IPS-20b (cell line): ENCODE measurements at regions not wholly inside any gene's neighbourhood (a gene's known extent, or its start where the extent isn't known, plus 50 kb on each side); places are given as distances from the start of the nearest gene placed in this dataset.

Experiments used
- H3K27ac ChIP-seq: one replicate; pipeline ENCODE4 v1.5.1; 2013; ENCODE audit warnings: low read length
- H3K27me3 ChIP-seq: 2 replicates; pipeline ENCODE4 v1.6.1; 2013; ENCODE audit warnings: mild to moderate bottlenecking, low read length, inconsistent platforms; ENCODE audit not compliant: insufficient read depth
- H3K36me3 ChIP-seq: 2 replicates; pipeline ENCODE4 v1.6.1; 2013; ENCODE audit warnings: low read depth, mild to moderate bottlenecking, inconsistent platforms, low read length, moderate library complexity; ENCODE audit not compliant: insufficient read depth
- H3K4me1 ChIP-seq: 2 replicates; pipeline ENCODE4 v1.6.1; 2013; ENCODE audit warnings: mild to moderate bottlenecking, control low read depth, inconsistent platforms, low read length, moderate library complexity; ENCODE audit not compliant: insufficient read depth
- H3K4me3 ChIP-seq: 2 replicates; pipeline ENCODE4 v1.5.1; 2013; ENCODE audit warnings: mild to moderate bottlenecking, low read length, inconsistent platforms
- H3K9ac ChIP-seq: 2 replicates; pipeline ENCODE4 v1.6.1; 2013; ENCODE audit warnings: low read depth, mild to moderate bottlenecking, inconsistent platforms, low read length, moderate library complexity
- H3K9me3 ChIP-seq: 2 replicates; pipeline ENCODE4 v1.6.1; 2013; ENCODE audit warnings: mild to moderate bottlenecking, low read depth, low read length, inconsistent platforms; ENCODE audit not compliant: insufficient read depth

DNA sequence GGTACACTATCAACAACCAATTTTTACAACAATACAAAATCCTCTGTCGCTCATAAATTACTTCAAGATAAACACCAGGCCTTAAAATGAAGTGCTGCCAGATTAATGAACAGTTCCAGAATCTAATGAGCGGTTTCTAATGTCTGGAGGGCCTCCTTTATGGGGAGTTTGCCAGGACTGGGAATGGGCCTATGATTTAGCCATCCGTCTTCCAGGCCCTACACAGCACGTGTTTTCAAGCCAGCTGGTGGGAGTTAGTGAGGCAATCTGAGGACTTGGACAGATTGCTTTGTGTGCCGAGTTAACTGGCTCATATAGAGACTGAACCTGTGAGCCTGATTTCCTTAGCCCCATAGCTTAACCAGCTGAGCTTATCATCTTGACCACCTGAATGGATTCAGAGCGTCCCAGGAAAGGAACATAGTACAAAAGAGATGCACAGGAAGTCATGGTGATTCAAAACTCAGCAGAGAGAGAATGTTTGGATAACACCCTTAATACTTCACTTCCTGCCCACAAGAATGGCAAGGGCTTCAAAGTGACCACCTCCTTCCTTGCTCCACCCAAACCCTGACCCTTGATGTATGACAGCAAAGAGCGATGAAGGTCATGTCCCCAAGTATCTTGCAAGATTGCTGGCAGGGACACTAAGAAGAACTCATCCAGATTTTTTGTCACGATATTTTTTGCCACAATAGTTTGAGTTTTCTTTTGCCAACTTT lies 143.5 kb downstream of the SLC30A10 start:
- no peaks in the 10 kb centered on the region for H3K4me1 ChIP-seq
- no peaks in the 10 kb centered on the region for H3K9me3 ChIP-seq
- no peak overlapping the region for H3K4me3 ChIP-seq
- H3K27ac ChIP-seq: no peak overlapping the region
- H3K36me3 ChIP-seq: no peaks in the 10 kb centered on the region
- H3K9ac ChIP-seq: no peak overlapping the region
- H3K27me3 ChIP-seq: no peaks in the 10 kb centered on the region

DNA sequence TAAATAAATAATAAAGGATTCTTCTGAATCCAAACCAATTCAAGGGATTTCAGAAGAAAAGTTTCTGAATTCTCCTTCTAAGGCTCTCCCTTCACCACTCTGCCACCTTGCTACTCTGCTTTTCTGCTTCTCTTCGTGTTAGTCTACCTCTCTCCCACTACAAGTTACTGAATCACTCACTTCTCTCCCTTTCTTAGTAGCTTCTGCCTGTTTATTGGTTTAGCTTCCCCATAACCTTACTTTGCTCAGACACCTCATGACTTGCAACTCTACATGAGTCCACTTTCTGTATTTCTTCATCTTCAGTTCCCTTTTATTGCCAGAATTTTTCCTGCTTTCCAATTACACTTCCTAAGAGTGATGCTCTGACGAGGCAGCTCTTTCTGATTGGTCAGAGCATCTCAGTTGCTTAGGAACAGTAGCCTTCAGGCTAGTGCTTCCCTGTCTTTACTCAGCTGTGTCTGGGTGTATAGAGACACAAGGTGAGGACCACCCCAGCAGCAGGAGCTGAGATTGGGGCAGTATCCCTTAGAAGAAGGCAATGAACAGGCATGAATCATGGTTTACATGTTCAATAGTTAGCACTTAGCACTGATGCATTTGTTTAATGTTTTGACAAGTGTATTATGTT lies 144.6 kb downstream of the SLC30A10 start:
- Histone ChIP-seq H3K4me1 (no peaks in the 10 kb centered on the region), H3K9me3 (no peaks in the 10 kb centered on the region), H3K27me3 (no peaks in the 10 kb centered on the region), H3K9ac (no peak overlapping the region), H3K4me3 (no peak overlapping the region), H3K27ac (no peak overlapping the region), H3K36me3 (no peaks in the 10 kb centered on the region)

DNA sequence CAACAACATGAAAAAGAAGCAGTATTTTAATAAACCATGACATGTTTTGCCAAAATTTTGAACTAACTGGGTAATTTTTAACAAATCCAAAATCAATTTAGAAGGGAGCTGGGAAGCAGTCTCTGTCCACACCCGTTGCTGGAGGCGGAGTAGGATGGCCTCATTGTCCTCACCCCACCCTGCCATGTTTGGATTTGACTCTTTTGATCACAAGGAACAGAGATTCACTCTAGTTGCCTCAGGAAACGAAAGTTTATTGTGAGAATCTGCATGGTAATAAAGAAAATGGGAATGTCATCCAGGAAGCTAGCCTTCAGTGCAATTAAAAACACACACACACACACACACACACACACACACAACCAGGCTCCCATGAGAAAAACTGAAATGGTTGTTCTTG lies 145.4 kb downstream of the SLC30A10 start:
- Histone ChIP-seq H3K4me1 (no peaks in the 10 kb centered on the region), H3K36me3 (no peaks in the 10 kb centered on the region), H3K9ac (no peak overlapping the region), H3K9me3 (no peaks in the 10 kb centered on the region), H3K27ac (no peak overlapping the region), H3K27me3 (no peaks in the 10 kb centered on the region), H3K4me3 (no peak overlapping the region)

DNA sequence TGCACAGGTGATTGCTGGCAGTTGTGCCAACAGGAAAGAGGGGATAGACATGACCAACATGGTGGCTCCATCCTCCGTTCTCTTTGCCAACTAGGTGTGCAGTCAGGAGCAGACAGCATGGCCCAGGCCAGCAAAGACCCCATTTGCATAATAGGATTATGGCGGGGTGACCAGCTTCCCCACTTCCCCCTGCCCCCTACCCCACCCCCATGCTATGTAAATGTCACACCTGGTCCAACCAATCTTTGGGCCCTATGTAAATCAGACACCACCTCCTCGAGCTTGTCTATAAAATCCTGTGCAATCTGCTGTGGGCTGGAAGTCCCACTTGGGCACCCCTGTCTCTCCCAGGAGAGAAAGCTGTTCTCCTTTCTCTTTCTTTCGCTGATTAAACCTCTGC lies 146.0 kb downstream of the SLC30A10 start:
- no peaks in the 10 kb centered on the region for H3K36me3 ChIP-seq
- no peak overlapping the region for H3K4me3 ChIP-seq
- H3K9ac ChIP-seq: no peak overlapping the region
- H3K4me1 ChIP-seq: no peaks in the 10 kb centered on the region
- no peak overlapping the region for H3K27ac ChIP-seq
- no peaks in the 10 kb centered on the region for H3K9me3 ChIP-seq
- no peaks in the 10 kb centered on the region for H3K27me3 ChIP-seq

DNA sequence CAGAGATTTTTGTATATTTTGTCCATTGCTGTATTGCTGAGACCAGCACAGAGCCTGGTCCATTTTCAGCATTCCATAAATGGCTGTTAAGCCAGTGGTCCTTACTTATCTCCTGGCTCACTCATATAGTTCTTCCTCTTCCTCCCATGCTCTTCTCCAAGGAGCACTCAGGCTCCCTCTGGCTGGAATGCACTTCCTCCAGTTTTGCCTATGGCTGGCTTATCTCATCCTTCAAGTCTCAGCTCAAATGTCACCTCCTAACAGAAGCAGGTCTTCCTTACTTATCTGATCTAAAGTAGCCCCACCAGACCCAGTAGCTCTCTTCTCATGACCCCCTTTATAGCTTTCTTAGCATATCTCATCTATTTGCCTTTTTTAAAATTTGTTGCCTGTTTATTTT lies 146.9 kb downstream of the SLC30A10 start:
- Histone ChIP-seq H3K9ac (no peak overlapping the region), H3K36me3 (no peaks in the 10 kb centered on the region), H3K4me3 (no peak overlapping the region), H3K27me3 (no peaks in the 10 kb centered on the region), H3K4me1 (no peaks in the 10 kb centered on the region), H3K9me3 (no peaks in the 10 kb centered on the region), H3K27ac (no peak overlapping the region)

DNA sequence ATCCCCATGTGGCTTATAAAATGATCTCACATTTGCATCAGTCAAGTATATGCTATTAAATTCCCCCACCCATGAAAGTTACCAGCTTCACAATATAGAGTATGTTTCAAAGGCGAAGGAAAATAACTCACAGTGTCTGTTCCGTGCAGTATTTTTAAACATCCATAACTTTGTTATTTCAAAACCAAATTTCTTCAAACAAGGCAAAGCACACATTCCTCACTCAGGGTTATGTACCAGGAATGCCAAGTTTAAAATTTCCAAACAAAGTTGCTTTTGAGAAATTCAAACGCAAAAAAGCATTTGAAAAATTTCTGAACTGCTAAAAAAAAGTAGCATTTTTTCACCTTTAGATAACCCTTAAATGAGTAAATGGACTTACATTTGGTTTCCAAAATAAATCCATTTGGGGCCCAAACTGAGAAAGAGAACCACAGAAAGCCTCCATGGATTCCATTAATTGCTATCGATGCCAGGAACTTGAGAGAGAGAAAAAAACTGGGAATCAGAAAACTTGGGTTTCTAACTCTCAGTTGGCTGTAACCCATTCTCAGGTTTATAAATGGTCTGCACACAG lies 149.5 kb downstream of the SLC30A10 start:
- H3K27ac ChIP-seq: no peak overlapping the region
- H3K36me3 ChIP-seq: no peaks in the 10 kb centered on the region
- no peaks in the 10 kb centered on the region for H3K4me1 ChIP-seq
- H3K9me3 ChIP-seq: no peaks in the 10 kb centered on the region
- no peak overlapping the region for H3K9ac ChIP-seq
- no peaks in the 10 kb centered on the region for H3K27me3 ChIP-seq
- H3K4me3 ChIP-seq: no peak overlapping the region

DNA sequence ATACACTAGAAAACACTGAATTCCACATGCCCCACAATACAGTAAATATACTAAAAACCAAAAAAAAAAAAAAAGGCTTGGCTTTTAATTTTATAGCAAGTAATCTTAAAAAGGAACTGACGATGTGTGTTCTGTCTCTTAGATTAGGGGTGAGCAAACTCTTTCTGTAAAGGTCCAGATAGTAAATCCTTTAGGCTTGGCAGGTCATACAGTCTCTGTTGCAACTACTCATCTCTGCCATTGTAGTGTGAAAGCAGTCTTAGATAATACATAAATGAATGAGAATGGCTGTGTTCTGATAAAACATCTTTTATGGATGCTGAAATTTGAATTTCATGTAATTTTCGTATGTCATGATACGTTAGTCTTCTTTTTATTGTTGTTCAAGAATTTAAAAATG lies 150.2 kb downstream of the SLC30A10 start:
- Histone ChIP-seq H3K4me1 (no peaks in the 10 kb centered on the region), H3K9ac (no peak overlapping the region), H3K27ac (no peak overlapping the region), H3K27me3 (no peaks in the 10 kb centered on the region), H3K36me3 (no peaks in the 10 kb centered on the region), H3K4me3 (no peak overlapping the region), H3K9me3 (no peaks in the 10 kb centered on the region)

DNA sequence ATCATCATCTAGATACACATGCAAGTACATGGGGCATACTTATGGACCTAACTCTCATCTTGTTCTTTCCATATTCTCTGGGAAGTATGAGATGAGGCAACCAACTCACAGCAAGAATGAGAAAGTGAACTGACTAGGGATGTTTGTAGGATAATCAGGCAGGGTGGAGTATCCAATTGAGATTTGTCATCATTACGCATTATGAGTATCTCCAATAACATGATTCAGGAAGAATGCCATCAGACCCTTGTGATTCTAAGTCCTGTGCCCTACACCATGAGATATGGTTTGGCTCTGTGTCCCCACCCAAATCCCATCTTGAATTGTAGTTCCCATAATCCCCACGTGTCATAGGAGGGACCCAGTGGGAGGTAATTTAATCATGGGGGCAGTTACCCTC lies 154.0 kb downstream of the SLC30A10 start:
- no peaks in the 10 kb centered on the region for H3K36me3 ChIP-seq
- no peak overlapping the region for H3K9ac ChIP-seq
- H3K4me3 ChIP-seq: no peak overlapping the region
- no peaks in the 10 kb centered on the region for H3K4me1 ChIP-seq
- no peak overlapping the region for H3K27ac ChIP-seq
- H3K9me3 ChIP-seq: no peaks in the 10 kb centered on the region
- no peaks in the 10 kb centered on the region for H3K27me3 ChIP-seq

DNA sequence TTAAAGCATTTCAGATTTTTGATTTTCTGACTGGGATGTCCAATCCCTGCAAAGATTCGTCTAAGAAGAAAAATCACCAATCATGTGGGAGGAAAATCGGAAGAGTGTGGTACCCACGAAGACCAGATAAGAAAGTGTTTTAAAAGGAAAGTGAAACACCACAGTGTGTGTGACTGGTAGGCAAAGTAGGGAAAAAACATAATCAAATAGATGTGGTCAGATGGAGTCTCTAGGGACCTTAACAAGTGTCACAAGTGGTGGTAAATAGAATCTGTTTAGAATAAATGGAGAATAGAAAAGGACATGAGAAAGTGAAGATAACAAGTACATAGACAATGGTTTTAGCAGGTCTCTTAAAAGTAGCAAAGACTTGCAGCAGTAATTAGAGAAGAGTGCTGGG lies 154.6 kb downstream of the SLC30A10 start:
- Histone ChIP-seq H3K4me1 (no peaks in the 10 kb centered on the region), H3K4me3 (no peak overlapping the region), H3K27me3 (no peaks in the 10 kb centered on the region), H3K9me3 (no peaks in the 10 kb centered on the region), H3K27ac (no peak overlapping the region), H3K9ac (no peak overlapping the region), H3K36me3 (no peaks in the 10 kb centered on the region)

DNA sequence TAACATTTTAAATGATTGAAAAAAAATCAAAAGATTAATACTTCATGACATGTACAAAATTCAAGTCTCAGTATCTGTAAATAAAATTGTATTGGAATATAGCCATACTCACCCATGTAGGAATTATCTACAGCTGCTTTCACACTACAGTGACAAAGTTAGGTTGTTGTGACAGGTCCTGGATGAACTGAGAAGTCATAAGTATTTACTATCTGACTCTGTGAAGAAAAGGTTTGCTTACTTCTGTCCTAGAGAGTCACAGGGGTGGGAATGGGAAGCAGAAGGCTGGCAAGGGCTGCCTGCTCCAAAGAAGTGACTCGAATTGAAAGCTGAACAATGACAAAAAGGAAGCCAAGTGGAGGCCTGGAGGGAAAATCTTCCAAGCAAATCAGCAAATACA lies 155.2 kb downstream of the SLC30A10 start:
- Histone ChIP-seq H3K9me3 (no peaks in the 10 kb centered on the region), H3K27me3 (no peaks in the 10 kb centered on the region), H3K9ac (no peak overlapping the region), H3K27ac (no peak overlapping the region), H3K4me1 (no peaks in the 10 kb centered on the region), H3K4me3 (no peak overlapping the region), H3K36me3 (no peaks in the 10 kb centered on the region)

DNA sequence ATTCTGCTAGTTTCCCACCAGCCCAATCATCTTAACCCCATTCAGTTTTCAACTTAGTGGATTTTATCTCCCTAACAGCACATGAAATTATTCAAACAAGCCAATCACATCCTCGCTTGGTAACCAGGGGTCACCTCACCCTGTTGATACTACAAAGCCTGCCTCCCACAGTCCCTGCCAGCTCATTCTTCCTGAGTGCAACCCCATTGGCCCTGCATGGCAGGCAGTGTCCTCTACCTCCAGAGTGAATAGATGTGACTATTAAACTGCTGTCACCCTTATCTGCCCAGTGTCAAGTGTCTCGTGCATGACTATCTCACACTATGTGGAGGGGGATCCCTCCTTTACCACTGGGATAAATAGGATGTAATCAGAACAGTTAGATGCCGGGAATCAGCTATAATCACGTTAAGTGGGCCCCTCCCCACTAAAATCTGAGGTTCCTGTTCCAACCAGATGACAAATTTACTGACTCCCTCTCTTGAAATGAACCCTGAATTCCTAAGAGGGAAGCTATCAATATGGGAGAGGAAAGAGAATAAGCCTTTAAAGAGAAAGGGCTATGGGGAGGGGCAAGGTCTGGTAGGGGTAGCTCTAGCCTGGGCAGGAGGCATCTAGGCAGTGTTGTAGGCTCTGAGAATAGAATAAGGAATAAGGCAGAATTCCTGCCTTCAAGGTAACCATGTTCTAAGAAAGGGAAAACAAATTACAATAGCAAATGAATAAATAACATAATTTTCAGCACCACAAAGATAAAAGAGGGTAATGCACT lies 155.9 kb downstream of the SLC30A10 start:
- H3K4me3 ChIP-seq: no peak overlapping the region
- H3K27me3 ChIP-seq: no peaks in the 10 kb centered on the region
- no peaks in the 10 kb centered on the region for H3K9me3 ChIP-seq
- H3K27ac ChIP-seq: no peak overlapping the region
- no peaks in the 10 kb centered on the region for H3K36me3 ChIP-seq
- no peak overlapping the region for H3K9ac ChIP-seq
- H3K4me1 ChIP-seq: no peaks in the 10 kb centered on the region

DNA sequence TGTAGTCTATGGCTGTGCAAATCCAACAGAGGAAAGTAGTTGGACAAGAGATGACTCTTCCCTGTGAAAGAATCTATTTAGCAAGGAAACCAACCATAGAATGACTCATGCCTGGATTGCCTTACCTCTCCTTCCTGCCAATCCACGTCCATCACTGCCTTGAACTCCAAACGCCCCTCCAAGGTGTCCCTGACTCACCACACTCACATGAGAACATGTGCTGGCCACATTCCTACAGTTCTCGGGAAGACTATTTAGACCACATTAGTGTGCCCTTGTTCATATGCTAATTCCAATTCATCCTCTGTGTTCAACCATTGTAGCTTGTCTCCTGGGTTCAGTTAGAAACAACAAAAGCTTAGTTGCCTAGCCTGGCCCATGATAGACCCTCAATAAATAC lies 157.3 kb downstream of the SLC30A10 start:
- Histone ChIP-seq H3K9me3 (no peaks in the 10 kb centered on the region), H3K36me3 (no peaks in the 10 kb centered on the region), H3K4me1 (no peaks in the 10 kb centered on the region), H3K9ac (no peak overlapping the region), H3K27me3 (no peaks in the 10 kb centered on the region), H3K27ac (no peak overlapping the region), H3K4me3 (no peak overlapping the region)
